OCI-LY3 (cell line): ENCODE measurements at regions not wholly inside any gene's neighbourhood (a gene's known extent, or its start where the extent isn't known, plus 50 kb on each side); places are given as distances from the start of the nearest gene placed in this dataset.

ENCODE experiments used
- H2AFZ ChIP-seq: fragments of 200-600, 300-600 bp; shearing (Covaris generic); 2 replicates; pipeline ENCODE4 v1.6.0; 2014; ENCODE audit warnings: antibody characterized with exemption, low read depth, low read length
- H3K27ac ChIP-seq: fragments of 200-600, 300-600 bp; sonication (generic); 2 replicates; pipeline ENCODE4 v1.5.1; 2014; ENCODE audit warnings: mild to moderate bottlenecking, low read length, moderate library complexity, mixed read lengths
- H3K27me3 ChIP-seq: fragments of 200-600, 300-600 bp; sonication (generic); 2 replicates; pipeline ENCODE4 v1.6.1; 2014; ENCODE audit warnings: low read depth, low read length, mixed read lengths
- H3K36me3 ChIP-seq: fragments of 200-600, 300-600 bp; sonication (generic); replicated peaks from 2 replicates; pipeline ENCODE3; 2014; ENCODE audit warnings: low read depth, low read length, mixed read lengths
- H3K4me1 ChIP-seq: fragments of 300-600, 200-600 bp; sonication (generic); 2 replicates; pipeline ENCODE4 v1.6.1; 2014; ENCODE audit warnings: low read length, mixed read lengths
- H3K4me2 ChIP-seq: fragments of 200-600, 300-600 bp; sonication (generic); 2 replicates; pipeline ENCODE4 v1.6.1; 2014; ENCODE audit warnings: low read length, mixed read lengths
- H3K4me3 ChIP-seq: fragments of 300-600, 200-600 bp; sonication (generic); 2 replicates; pipeline ENCODE4 v1.5.1; 2014; ENCODE audit warnings: antibody characterized with exemption, mild to moderate bottlenecking, low read length, moderate library complexity
- H3K79me2 ChIP-seq: fragments of 300-600, 200-600 bp; shearing (Covaris generic); 2 replicates; pipeline ENCODE4 v1.6.1; 2014; ENCODE audit warnings: mild to moderate bottlenecking, low read length, mixed read lengths
- H3K9ac ChIP-seq: fragments of 300-600, 200-600 bp; shearing (Covaris generic); 2 replicates; pipeline ENCODE4 v1.6.0; 2014; ENCODE audit warnings: mild to moderate bottlenecking, low read length, moderate library complexity
- H3K9me3 ChIP-seq: fragments of 200-600, 300-600 bp; shearing (Covaris generic); 2 replicates; pipeline ENCODE4 v1.6.1; 2014; ENCODE audit warnings: low read length, mixed read lengths; ENCODE audit not compliant: insufficient read depth
- H4K20me1 ChIP-seq: fragments of 200-600, 300-600 bp; sonication (generic); 2 replicates; pipeline ENCODE4 v1.6.1; 2016; ENCODE audit warnings: low read length, mixed read lengths; ENCODE audit not compliant: insufficient read depth
- EZH2phosphoT487 ChIP-seq: fragments of 200-600 bp; shearing (Covaris generic); IDR thresholded peaks from 2 replicates; pipeline ENCODE4 v1.6.1; 2018; ENCODE audit warnings: antibody characterized with exemption, mixed run types, low read depth
- TF ChIP-seq, protein P1 (sequence below): fragments of 200-600, 300-600 bp; sonication (generic); IDR thresholded peaks from 2 replicates; pipeline ENCODE4 v1.5.1; 2014; ENCODE audit warnings: antibody characterized with exemption, low read length, low read depth

DNA sequence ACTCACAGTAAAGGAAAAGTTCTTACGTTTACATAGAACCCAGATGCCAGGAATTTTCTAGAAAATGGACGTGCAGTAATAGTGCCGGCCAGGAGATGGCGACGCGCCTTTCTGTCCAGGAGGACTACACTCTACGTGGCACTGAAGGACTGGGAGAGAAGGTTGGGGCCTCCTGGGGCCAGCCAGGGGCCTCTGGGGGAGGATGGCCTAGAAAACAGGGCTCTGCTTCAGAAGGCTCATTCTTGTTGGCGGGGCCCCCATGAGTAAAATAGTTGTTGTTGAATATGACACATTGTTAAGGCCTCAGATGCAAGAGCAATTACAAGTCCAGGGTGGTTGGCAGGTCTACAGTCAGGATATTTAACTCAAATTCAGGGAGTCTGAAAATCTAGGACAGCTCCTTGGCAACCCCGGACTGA is 120.1 kb upstream of the MAX start:
- no peak overlapping the region for H2AFZ ChIP-seq
- H3K27me3 ChIP-seq = peaks cover 72% of the 10 kb centered on the region
- H3K4me1 ChIP-seq = peaks cover 3% of the 10 kb centered on the region; the same call in 1 of the 2 replicates
- H3K9me3 ChIP-seq = no peaks in the 10 kb centered on the region
- peaks cover 28% of the 10 kb centered on the region for H4K20me1 ChIP-seq
- H3K79me2 ChIP-seq = no peaks in the 10 kb centered on the region
- no peaks in the 10 kb centered on the region for H3K36me3 ChIP-seq
- TF ChIP-seq, protein P1, sequence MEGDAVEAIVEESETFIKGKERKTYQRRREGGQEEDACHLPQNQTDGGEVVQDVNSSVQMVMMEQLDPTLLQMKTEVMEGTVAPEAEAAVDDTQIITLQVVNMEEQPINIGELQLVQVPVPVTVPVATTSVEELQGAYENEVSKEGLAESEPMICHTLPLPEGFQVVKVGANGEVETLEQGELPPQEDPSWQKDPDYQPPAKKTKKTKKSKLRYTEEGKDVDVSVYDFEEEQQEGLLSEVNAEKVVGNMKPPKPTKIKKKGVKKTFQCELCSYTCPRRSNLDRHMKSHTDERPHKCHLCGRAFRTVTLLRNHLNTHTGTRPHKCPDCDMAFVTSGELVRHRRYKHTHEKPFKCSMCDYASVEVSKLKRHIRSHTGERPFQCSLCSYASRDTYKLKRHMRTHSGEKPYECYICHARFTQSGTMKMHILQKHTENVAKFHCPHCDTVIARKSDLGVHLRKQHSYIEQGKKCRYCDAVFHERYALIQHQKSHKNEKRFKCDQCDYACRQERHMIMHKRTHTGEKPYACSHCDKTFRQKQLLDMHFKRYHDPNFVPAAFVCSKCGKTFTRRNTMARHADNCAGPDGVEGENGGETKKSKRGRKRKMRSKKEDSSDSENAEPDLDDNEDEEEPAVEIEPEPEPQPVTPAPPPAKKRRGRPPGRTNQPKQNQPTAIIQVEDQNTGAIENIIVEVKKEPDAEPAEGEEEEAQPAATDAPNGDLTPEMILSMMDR = peak; percentile 92
- no peak for TF ChIP-seq EZH2phosphoT487
- H3K27ac ChIP-seq = no peak overlapping the region
- H3K4me2 ChIP-seq = no peak overlapping the region
- H3K9ac ChIP-seq = no peak overlapping the region
- no peak overlapping the region for H3K4me3 ChIP-seq

DNA sequence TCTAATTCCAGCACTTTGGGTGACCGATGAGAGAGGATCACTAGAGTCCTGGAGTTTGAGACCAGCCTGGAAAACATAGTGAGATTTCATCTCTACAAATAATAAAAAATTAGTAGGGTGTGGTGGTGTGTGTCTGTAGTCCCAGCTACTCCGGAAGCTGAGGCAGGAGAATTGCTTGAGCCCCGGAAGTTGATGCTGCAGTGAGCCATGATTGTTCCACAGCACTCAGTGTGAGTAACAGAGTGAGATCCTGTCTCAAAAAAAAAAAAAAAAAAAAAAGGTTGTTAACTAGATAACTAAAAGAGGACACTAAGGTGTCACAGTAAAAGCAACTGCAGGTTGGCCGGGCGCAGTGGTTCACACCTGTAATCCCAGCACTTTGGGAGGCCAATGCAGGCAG is 121.3 kb upstream of the MAX start:
- Histone ChIP-seq H3K9ac (no peak overlapping the region), H3K27me3 (peaks cover 64% of the 10 kb centered on the region), H3K27ac (no peak overlapping the region), H3K4me2 (no peak overlapping the region), H3K4me1 (peaks cover 10% of the 10 kb centered on the region), H2AFZ (no peak overlapping the region), H4K20me1 (peaks cover 32% of the 10 kb centered on the region), H3K4me3 (no peak overlapping the region), H3K9me3 (no peaks in the 10 kb centered on the region), H3K79me2 (no peaks in the 10 kb centered on the region), H3K36me3 (no peaks in the 10 kb centered on the region)
- TF ChIP-seq, protein P1 = no peak

DNA sequence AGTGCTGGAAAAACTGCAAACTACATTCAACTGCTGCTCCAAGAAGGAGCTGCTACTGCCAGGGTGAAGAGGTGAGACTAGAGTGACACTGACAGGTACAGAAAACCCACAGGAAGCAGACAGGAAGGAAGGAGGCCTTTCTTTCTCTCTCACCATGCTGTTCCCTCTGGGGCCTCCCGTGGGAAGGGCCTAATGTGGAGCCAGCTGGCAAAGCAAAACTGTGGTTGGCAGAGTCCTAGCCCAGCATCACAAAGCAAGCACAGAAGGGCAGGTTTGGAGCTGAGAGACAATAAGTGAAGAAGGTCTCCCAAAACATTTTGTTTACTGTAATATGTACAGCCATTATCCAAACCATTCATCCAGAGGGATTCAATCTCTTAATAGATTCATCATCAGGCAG is 122.5 kb upstream of the MAX start:
- H3K79me2 ChIP-seq = no peaks in the 10 kb centered on the region
- H3K4me2 ChIP-seq = no peak overlapping the region
- TF ChIP-seq EZH2phosphoT487 = no peak
- TF ChIP-seq, protein P1 = no peak
- H3K36me3 ChIP-seq = no peaks in the 10 kb centered on the region
- H3K4me1 ChIP-seq = peaks cover 22% of the 10 kb centered on the region
- H3K4me3 ChIP-seq = no peak overlapping the region
- no peak overlapping the region for H3K9ac ChIP-seq
- no peak overlapping the region for H2AFZ ChIP-seq
- H3K27ac ChIP-seq = no peak overlapping the region
- H3K9me3 ChIP-seq = no peaks in the 10 kb centered on the region
- peaks cover 70% of the 10 kb centered on the region for H3K27me3 ChIP-seq
- peaks cover 42% of the 10 kb centered on the region for H4K20me1 ChIP-seq

DNA sequence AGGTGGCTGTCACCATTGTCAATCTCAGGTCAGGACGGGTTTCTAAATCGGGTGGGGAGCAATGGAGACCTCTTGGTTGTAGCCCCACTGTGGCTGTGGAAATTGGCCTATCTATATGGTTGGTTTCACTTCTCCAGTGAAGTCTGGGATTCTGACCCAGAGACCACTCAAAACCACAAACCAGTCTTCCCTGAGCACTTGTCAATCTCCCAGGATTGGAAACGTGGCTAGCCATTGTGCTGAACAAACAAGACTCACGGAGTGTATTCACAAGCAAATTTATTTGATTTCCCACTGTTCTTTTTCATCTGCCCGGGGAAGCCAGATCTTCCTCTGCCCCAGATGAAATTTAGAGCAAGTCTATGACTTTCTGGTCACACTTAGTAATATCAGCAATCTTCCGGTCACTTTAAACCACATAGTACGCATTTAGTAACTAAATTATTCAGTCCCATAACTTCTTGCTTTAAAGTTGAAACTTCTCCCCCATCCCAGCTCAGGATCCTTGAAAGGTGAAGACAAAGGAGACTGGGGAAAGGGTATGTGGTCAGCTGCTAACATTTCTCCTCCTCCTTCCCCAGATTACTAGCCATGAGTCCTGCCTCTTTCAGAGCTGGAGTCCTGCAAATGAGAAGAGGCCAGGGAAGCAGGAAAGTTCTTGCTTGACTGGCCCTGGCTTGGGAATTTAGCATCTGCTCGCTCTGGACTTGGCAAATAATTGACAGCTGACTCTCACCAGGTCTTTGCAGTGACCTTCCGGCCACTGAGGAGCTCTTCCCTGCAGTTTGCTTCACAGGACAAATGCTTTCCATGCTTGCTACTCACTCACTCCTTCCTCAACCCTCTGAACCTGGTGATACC is 123.2 kb upstream of the MAX start:
- H3K79me2 ChIP-seq = no peaks in the 10 kb centered on the region
- TF ChIP-seq, protein P1 = no peak
- no peak for TF ChIP-seq EZH2phosphoT487
- peaks cover 70% of the 10 kb centered on the region for H3K27me3 ChIP-seq
- no peak overlapping the region for H2AFZ ChIP-seq
- H4K20me1 ChIP-seq = peaks cover 47% of the 10 kb centered on the region
- no peak overlapping the region for H3K4me2 ChIP-seq
- no peaks in the 10 kb centered on the region for H3K9me3 ChIP-seq
- H3K36me3 ChIP-seq = no peaks in the 10 kb centered on the region
- H3K4me3 ChIP-seq = no peak overlapping the region
- peaks cover 25% of the 10 kb centered on the region for H3K4me1 ChIP-seq
- no peak overlapping the region for H3K27ac ChIP-seq
- H3K9ac ChIP-seq = no peak overlapping the region
